ENCODE measurements at regions not wholly inside any gene's neighbourhood (a gene's known extent, or its start where the extent isn't known, plus 50 kb on each side); places are given as distances from the start of the nearest gene placed in this dataset.

- in situ Hi-C loops (cut with HindIII; ENCODE audit: low sequenced_read_pairs), result no loop called here
Measured at GRCh38 chr14:48936362-48936761, 649.8 kb downstream of the RPS29 start.

GRCh38 chr14:48925184-48925583, 661.0 kb downstream of the RPS29 start:
- in situ Hi-C loops (cut with HindIII; ENCODE audit: low sequenced_read_pairs), result no loop called here

GRCh38 chr14:48914921-48915320, 671.3 kb downstream of the RPS29 start:
- in situ Hi-C loops (cut with HindIII; ENCODE audit: low sequenced_read_pairs), result no loop called here

- in situ Hi-C loops (cut with HindIII; ENCODE audit: low sequenced_read_pairs), result no loop called here
Measured at GRCh38 chr14:48914382-48914781, 671.8 kb downstream of the RPS29 start.

GRCh38 chr14:48900565-48900964, 685.6 kb downstream of the RPS29 start:
- in situ Hi-C loops (cut with HindIII; ENCODE audit: low sequenced_read_pairs), result no loop called here

GRCh38 chr14:48890333-48890732, 695.8 kb downstream of the RPS29 start:
- in situ Hi-C loops (cut with HindIII; ENCODE audit: low sequenced_read_pairs), result no loop called here

GRCh38 chr14:48876806-48877340, 709.3 kb downstream of the RPS29 start:
- in situ Hi-C loops (cut with HindIII; ENCODE audit: low sequenced_read_pairs), result no loop called here

- in situ Hi-C loops (cut with HindIII; ENCODE audit: low sequenced_read_pairs), result no loop called here
Measured at GRCh38 chr14:48874711-48875110, 711.5 kb downstream of the RPS29 start.

- in situ Hi-C loops (cut with HindIII; ENCODE audit: low sequenced_read_pairs), result no loop called here
Measured at GRCh38 chr14:48857366-48857765, 728.8 kb downstream of the RPS29 start.

GRCh38 chr14:48853159-48853558, 733.0 kb downstream of the RPS29 start:
- in situ Hi-C loops (cut with HindIII; ENCODE audit: low sequenced_read_pairs), result no loop called here

- in situ Hi-C loops (cut with HindIII; ENCODE audit: low sequenced_read_pairs), result no loop called here
Measured at GRCh38 chr14:48849741-48850322, 736.3 kb downstream of the RPS29 start.

GRCh38 chr14:48842785-48843184, 743.4 kb downstream of the RPS29 start:
- in situ Hi-C loops (cut with HindIII; ENCODE audit: low sequenced_read_pairs), result no loop called here

- in situ Hi-C loops (cut with HindIII; ENCODE audit: low sequenced_read_pairs), result no loop called here
Measured at GRCh38 chr14:48826058-48826457, 760.1 kb downstream of the RPS29 start.

GRCh38 chr14:48814562-48814961, 771.6 kb downstream of the RPS29 start:
- in situ Hi-C loops (cut with HindIII; ENCODE audit: low sequenced_read_pairs), result no loop called here

- in situ Hi-C loops (cut with HindIII; ENCODE audit: low sequenced_read_pairs), result no loop called here
Measured at GRCh38 chr14:48805315-48805714, 780.9 kb downstream of the RPS29 start.

- in situ Hi-C loops (cut with HindIII; ENCODE audit: low sequenced_read_pairs), result no loop called here
Measured at GRCh38 chr14:48792376-48793024, 793.7 kb downstream of the RPS29 start.

GRCh38 chr14:48788771-48789170, 797.4 kb downstream of the RPS29 start:
- in situ Hi-C loops (cut with HindIII; ENCODE audit: low sequenced_read_pairs), result no loop called here

GRCh38 chr14:48786498-48786897, 799.7 kb downstream of the RPS29 start:
- in situ Hi-C loops (cut with HindIII; ENCODE audit: low sequenced_read_pairs), result no loop called here

GRCh38 chr14:48771717-48772116, 814.5 kb downstream of the RPS29 start:
- in situ Hi-C loops (cut with HindIII; ENCODE audit: low sequenced_read_pairs), result no loop called here

- in situ Hi-C loops (cut with HindIII; ENCODE audit: low sequenced_read_pairs), result no loop called here
Measured at GRCh38 chr14:48751293-48751692, 834.9 kb downstream of the RPS29 start.

- in situ Hi-C loops (cut with HindIII; ENCODE audit: low sequenced_read_pairs), result no loop called here
Measured at GRCh38 chr14:48748151-48748675, 838.0 kb downstream of the RPS29 start.

- in situ Hi-C loops (cut with HindIII; ENCODE audit: low sequenced_read_pairs), result no loop called here
Measured at GRCh38 chr14:48747561-48748089, 838.6 kb downstream of the RPS29 start.
